Colonic mucosa (tissue), 4 donors: ENCODE measurements at regions not wholly inside any gene's neighbourhood (a gene's known extent, or its start where the extent isn't known, plus 50 kb on each side); places are given as distances from the start of the nearest gene placed in this dataset.
"Not testable (repeated sequence)": the region's sequence is repeated elsewhere in the genome, so short reads cannot be mapped to it uniquely, and the experiment has no call there.

Experiments used
- DNase-seq: peaks from one replicate; pipeline ENCODE4 v3.0.0-alpha.2; 2020
- H3K27ac ChIP-seq: fragments of 200-600 bp; one replicate; pipeline ENCODE4 v1.8.0; 2021
- H3K27me3 ChIP-seq: fragments of 200-600 bp; one replicate; pipeline ENCODE4 v1.8.0; 2021
- H3K36me3 ChIP-seq: fragments of 200-600 bp; one replicate; pipeline ENCODE4 v1.8.0; 2021
- H3K4me1 ChIP-seq: fragments of 200-600 bp; one replicate; pipeline ENCODE4 v1.8.0; 2021; ENCODE audit warnings: mild to moderate bottlenecking
- H3K4me3 ChIP-seq: fragments of 200-600 bp; one replicate; pipeline ENCODE4 v1.8.0; 2021
- H3K9ac ChIP-seq, 2 donors: one replicate each; pipeline ENCODE4 v1.7.0; 2013; ENCODE audit warnings: control low read depth in 2 of 2, low read depth in 2 of 2, low read length in 2 of 2
- H3K9me3 ChIP-seq: fragments of 200-600 bp; one replicate; pipeline ENCODE4 v1.8.0; 2021
- CTCF ChIP-seq: fragments of 200-600 bp; IDR thresholded peaks from one replicate; pipeline ENCODE4 v1.8.0; 2022; ENCODE audit warnings: antibody characterized with exemption, mild to moderate bottlenecking
- intact Hi-C: fragments of 100-400 bp; cut with DNase I; formaldehyde crosslinking; loops from one replicate; pipeline ENCODE4 v1.14.1; 2022
- donor health status: healthy.
- donor health status: DM: no; HTN: no; CAD: no.
- donor health status: DM: no; HTN: no; CAD: no.

- H3K36me3 ChIP-seq = no peaks in the 10 kb centered on the region
- DNase-seq = no peak
- H3K4me3 ChIP-seq = no peak overlapping the region
- H3K27me3 ChIP-seq = no peaks in the 10 kb centered on the region
- no peak for TF ChIP-seq CTCF
- H3K9me3 ChIP-seq = no peaks in the 10 kb centered on the region
- H3K9ac ChIP-seq = no peak overlapping the region
- H3K27ac ChIP-seq = no peak overlapping the region
- intact Hi-C loops = no loop called here
- no peaks in the 10 kb centered on the region for H3K4me1 ChIP-seq
Observed at GRCh38 chr6:137677709-137678108, 183.5 kb upstream of the OLIG3 start.

DNA sequence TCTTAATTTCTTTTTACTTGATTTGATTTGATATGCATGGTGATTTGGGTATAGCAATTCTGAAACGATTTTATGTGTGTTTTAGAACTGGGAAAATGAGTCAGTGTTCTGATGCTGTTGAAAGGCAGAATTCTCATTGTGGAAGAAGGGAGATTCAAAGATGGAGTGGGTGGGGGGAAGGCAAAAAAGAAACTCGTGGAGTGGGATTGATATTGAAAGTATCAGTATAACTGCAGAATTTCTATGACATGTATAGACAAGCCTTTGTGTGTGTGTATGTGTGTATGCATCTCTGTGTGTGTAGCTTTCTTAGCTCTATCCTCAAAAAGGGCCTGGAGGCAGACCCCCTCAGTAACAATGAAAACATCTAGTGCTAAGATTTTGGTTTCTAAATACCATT lies 184.3 kb upstream of the OLIG3 start:
- intact Hi-C loops = no loop called here
- no peak overlapping the region for H3K9ac ChIP-seq
- no peak overlapping the region for H3K4me3 ChIP-seq
- TF ChIP-seq CTCF = no peak
- no peaks in the 10 kb centered on the region for H3K27me3 ChIP-seq
- no peaks in the 10 kb centered on the region for H3K4me1 ChIP-seq
- no peaks in the 10 kb centered on the region for H3K9me3 ChIP-seq
- no peak for DNase-seq
- H3K27ac ChIP-seq = no peak overlapping the region
- no peaks in the 10 kb centered on the region for H3K36me3 ChIP-seq

DNA sequence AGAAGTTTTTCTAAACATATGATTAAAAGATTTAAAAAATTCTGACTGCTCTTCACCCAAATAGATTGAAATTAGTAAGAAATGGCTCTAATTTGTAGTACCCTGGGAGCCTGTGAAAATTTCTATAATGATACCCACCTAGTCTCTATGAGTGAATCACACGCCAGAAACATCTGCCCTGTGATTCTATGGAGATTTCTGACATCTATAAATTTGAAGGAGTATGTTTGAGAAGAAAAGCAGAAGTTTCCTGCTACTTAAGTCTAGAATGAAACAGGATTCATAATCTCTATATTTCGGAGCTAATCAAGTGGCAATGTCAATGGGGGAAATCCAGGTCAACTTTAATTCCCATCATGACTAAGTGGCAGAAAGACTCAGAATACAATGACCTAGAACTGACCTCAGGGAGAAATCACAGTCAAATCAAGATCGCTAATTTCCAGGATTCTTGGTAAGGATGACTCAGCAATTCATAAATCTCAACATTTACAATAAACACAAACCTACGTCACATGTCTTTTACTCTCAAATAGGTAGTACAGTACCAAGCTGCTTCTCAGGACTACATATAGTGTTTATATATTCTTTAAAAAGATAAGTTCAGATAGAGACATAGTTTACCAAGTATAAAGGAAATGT lies 186.2 kb upstream of the TNFAIP3 start:
- Histone ChIP-seq H3K27me3 (no peaks in the 10 kb centered on the region), H3K4me1 (no peaks in the 10 kb centered on the region), H3K36me3 (no peaks in the 10 kb centered on the region), H3K9me3 (no peaks in the 10 kb centered on the region), H3K4me3 (no peak overlapping the region), H3K9ac (no peak overlapping the region), H3K27ac (no peak overlapping the region)
- intact Hi-C loops = no loop called here
- TF ChIP-seq CTCF = no peak
- DNase-seq = no peak

DNA sequence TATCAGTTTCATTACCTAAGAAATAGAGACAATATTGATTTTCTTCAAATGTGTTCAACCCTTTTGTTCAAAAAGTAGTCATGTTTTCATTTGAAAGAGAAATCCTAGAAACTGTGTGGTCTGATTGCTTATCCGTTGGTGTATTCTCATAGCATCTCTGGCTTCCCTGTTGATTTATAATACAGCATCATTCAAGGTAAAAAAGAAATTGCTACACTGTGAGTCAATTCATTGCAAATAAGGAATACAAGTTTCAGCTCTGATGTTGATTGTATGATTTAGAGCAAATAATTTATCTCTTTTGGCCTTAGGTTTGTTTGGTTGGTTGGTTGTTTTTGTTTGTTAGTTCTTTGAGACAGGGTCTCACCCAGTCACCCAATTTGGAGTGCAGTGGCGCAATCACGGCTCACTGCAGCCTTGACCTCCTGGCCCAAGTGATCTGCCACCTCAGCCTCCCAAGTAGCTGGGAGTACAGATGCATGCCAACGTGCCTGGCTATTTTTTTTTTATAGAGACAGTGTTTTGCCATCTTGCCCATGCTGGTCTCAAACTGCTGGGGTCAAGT lies 185.5 kb upstream of the TNFAIP3 start:
- intact Hi-C loops = no loop called here
- DNase-seq = no peak
- Histone ChIP-seq H3K27me3 (no peaks in the 10 kb centered on the region), H3K4me1 (no peaks in the 10 kb centered on the region), H3K9ac (no peak overlapping the region), H3K36me3 (no peaks in the 10 kb centered on the region), H3K9me3 (no peaks in the 10 kb centered on the region), H3K4me3 (no peak overlapping the region), H3K27ac (no peak overlapping the region)
- no peak for TF ChIP-seq CTCF

DNA sequence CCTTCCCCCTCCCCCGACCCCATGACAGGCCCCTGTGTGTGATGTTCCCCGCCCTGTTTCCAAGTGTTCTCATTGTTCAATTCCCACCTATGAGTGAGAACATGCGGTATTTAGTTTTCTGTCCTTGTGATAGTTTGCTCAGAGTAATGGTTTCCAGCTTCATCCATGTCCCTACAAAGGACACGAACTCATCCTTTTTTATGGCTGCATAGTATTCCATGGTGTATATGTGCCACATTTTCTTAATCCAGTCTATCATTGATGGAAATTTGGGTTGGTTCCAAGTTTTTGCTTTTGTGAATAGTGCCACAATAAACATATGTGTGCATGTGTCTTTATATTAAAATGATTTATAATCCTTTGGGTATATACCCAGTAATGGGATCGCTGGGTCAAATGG lies 184.4 kb upstream of the TNFAIP3 start:
- H3K4me1 ChIP-seq, H3K27me3 ChIP-seq, H3K36me3 ChIP-seq, H3K9ac ChIP-seq, intact Hi-C loops, DNase-seq, H3K27ac ChIP-seq, H3K4me3 ChIP-seq, H3K9me3 ChIP-seq: not testable (repeated sequence)

DNA sequence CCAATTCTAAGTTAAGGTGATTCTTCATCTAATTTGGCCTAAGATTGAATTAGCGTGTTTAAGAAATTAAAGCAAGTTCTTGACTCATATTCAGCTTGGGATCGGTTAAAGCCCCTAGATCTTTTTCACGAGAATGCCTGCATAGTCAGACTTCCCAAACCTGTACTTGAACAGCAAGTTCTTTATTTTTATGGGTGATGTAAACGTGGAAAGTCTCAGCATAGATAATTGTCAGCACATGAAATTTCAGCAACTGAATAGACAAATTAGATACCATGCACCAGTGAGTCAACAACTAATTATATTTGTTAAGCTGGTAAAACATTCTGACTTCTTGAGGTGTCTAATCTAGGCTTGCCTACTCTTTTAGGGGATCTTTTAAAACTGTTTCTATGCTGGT lies 183.1 kb upstream of the TNFAIP3 start:
- DNase-seq = no peak
- Histone ChIP-seq H3K4me3 (no peak overlapping the region), H3K9me3 (no peaks in the 10 kb centered on the region), H3K4me1 (no peaks in the 10 kb centered on the region), H3K27me3 (no peaks in the 10 kb centered on the region), H3K9ac (no peak overlapping the region), H3K36me3 (no peaks in the 10 kb centered on the region), H3K27ac (no peak overlapping the region)
- no peak for TF ChIP-seq CTCF
- intact Hi-C loops = no loop called here
